HUDEP-2 (cell line): ENCODE measurements at regions not wholly inside any gene's neighbourhood (a gene's known extent, or its start where the extent isn't known, plus 50 kb on each side); places are given as distances from the start of the nearest gene placed in this dataset.

ENCODE experiments used
- DNase-seq, 76 experiments: peaks; one replicate each; lab custom pipeline; 2025; ENCODE audit not compliant: unreplicated experiment in 76 of 76; lab: John Stamatoyannopoulos, UW

- DNase-seq, result no peak
These were observed 283.3 kb upstream of the THSD7B start for GRCh38 chr2:136482006-136482405.

- DNase-seq, result no peak
These were observed 285.6 kb upstream of the THSD7B start for GRCh38 chr2:136479696-136480095.

- no peak for DNase-seq
These were observed 296.5 kb upstream of the THSD7B start for GRCh38 chr2:136468799-136469369.

- no peak for DNase-seq
These were observed 312.8 kb upstream of the THSD7B start for GRCh38 chr2:136452528-136452927.

GRCh38 chr2:136448986-136449780, 316.2 kb upstream of the THSD7B start:
- no peak for DNase-seq

- DNase-seq, result no peak
These were observed 316.9 kb upstream of the THSD7B start for GRCh38 chr2:136448432-136448831.

- no peak for DNase-seq
These were observed 321.0 kb upstream of the THSD7B start for GRCh38 chr2:136444323-136444722.

- no peak for DNase-seq
These were observed 321.7 kb upstream of the THSD7B start for GRCh38 chr2:136443661-136444060.

GRCh38 chr2:136441979-136442714, 323.2 kb upstream of the THSD7B start:
- no peak for DNase-seq

GRCh38 chr2:136439064-136439676, 321.2 kb upstream of the CXCR4 start:
- DNase-seq, result no peak

- DNase-seq, result no peak
These were observed 319.5 kb upstream of the CXCR4 start for GRCh38 chr2:136437461-136437860.

- DNase-seq, result no peak
These were observed 319.0 kb upstream of the CXCR4 start for GRCh38 chr2:136436936-136437335.

- peak in 1 of 76 experiments; percentile 10 for DNase-seq
These were observed 316.3 kb upstream of the CXCR4 start for GRCh38 chr2:136434251-136434715.

- DNase-seq, result no peak
These were observed 315.3 kb upstream of the CXCR4 start for GRCh38 chr2:136433261-136433660.

GRCh38 chr2:136424112-136424511, 306.2 kb upstream of the CXCR4 start:
- DNase-seq, result no peak

- DNase-seq, result peak in 63 of 76 experiments; percentile 4 to 67 (median 41)
These were observed 305.6 kb upstream of the CXCR4 start for GRCh38 chr2:136423516-136423996.

- no peak for DNase-seq
These were observed 304.6 kb upstream of the CXCR4 start for GRCh38 chr2:136422512-136422911.

GRCh38 chr2:136420346-136420745, 302.4 kb upstream of the CXCR4 start:
- no peak for DNase-seq

GRCh38 chr2:136411946-136412345, 294.0 kb upstream of the CXCR4 start:
- no peak for DNase-seq

GRCh38 chr2:136410673-136411072, 292.7 kb upstream of the CXCR4 start:
- no peak for DNase-seq

GRCh38 chr2:136408795-136409194, 290.8 kb upstream of the CXCR4 start:
- DNase-seq, result no peak
